HG03196 (cell line): ENCODE measurements at regions not wholly inside any gene's neighbourhood (a gene's known extent, or its start where the extent isn't known, plus 50 kb on each side); places are given as distances from the start of the nearest gene placed in this dataset.

Source experiments
- ATAC-seq: cut with Tn5 transposase; IDR thresholded peaks from one replicate; pipeline ENCODE4 v1.9.1; 2021; ENCODE audit not compliant: unreplicated experiment

GRCh38 chr16:79272141-79272577 is 328.4 kb downstream of the MAF start:
- no peak for ATAC-seq

- no peak for ATAC-seq
Observed at GRCh38 chr16:79271583-79271982, 329.0 kb downstream of the MAF start.

GRCh38 chr16:79270011-79270410 is 330.5 kb downstream of the MAF start:
- ATAC-seq: no peak

GRCh38 chr16:79269211-79269863 is 331.2 kb downstream of the MAF start:
- ATAC-seq: peak; percentile 91

- no peak for ATAC-seq
Observed at GRCh38 chr16:79267781-79268180, 332.8 kb downstream of the MAF start.

- ATAC-seq: no peak
Observed at GRCh38 chr16:79267146-79267545, 333.4 kb downstream of the MAF start.

- no peak for ATAC-seq
Observed at GRCh38 chr16:79265701-79266100, 334.8 kb downstream of the MAF start.

GRCh38 chr16:79265196-79265595 is 335.3 kb downstream of the MAF start:
- no peak for ATAC-seq

GRCh38 chr16:79264237-79265109 is 336.1 kb downstream of the MAF start:
- ATAC-seq: no peak

GRCh38 chr16:79263425-79263824 is 337.1 kb downstream of the MAF start:
- no peak for ATAC-seq
